HG02884 (cell line): ENCODE measurements at regions not wholly inside any gene's neighbourhood (a gene's known extent, or its start where the extent isn't known, plus 50 kb on each side); places are given as distances from the start of the nearest gene placed in this dataset.

Experiments
- ATAC-seq: cut with Tn5 transposase; IDR thresholded peaks from one replicate; pipeline ENCODE4 v1.9.1; 2021; ENCODE audit warnings: mild to moderate bottlenecking, moderate library complexity; ENCODE audit not compliant: unreplicated experiment

GRCh38 chr4:173858471-173858870, 328.4 kb upstream of the HAND2 start:
- no peak for ATAC-seq

DNA sequence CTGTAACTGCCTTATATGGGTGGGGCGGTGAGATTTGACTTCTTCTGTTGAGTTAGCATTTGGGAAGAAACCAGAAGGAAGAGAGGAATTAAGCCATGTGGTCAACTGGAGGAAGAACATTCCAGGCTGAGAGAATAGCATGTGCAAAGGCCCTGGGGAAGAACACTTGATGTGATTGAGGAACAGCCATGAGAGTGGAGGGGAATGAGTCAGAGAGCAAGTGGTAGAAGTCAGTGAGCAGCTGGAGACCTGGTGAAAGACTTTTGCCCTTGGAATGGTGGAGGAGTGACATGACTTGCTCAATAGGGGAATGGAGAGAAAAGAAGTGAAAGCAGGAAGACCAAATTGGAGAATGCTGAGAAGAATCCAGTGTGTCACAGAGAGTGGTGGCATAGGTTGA, 327.8 kb upstream of the HAND2 start:
- no peak for ATAC-seq

- no peak for ATAC-seq
Measured at GRCh38 chr4:173855015-173855414, 325.0 kb upstream of the HAND2 start.

DNA sequence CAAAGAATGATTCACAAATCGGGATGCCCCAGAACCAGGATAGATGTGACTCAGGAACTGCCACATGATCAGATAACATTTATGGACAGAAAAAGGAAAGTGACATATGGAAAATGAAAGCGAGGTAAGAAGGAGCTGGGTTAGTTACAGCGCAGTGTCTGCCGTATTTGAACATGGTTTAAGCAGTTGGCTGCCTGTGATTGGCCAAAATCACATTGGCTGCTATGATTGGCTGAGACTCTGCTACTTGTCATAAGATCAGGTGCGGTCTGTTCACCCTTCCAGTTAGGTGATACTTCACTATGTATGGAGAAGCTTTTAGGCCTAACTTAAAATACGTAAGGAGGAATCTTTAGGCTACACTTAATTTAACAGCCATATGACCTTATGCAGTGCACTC, 322.7 kb upstream of the HAND2 start:
- ATAC-seq, result no peak

GRCh38 chr4:173845580-173845979, 315.6 kb upstream of the HAND2 start:
- ATAC-seq, result no peak

GRCh38 chr4:173839865-173840264, 309.8 kb upstream of the HAND2 start:
- ATAC-seq, result no peak

DNA sequence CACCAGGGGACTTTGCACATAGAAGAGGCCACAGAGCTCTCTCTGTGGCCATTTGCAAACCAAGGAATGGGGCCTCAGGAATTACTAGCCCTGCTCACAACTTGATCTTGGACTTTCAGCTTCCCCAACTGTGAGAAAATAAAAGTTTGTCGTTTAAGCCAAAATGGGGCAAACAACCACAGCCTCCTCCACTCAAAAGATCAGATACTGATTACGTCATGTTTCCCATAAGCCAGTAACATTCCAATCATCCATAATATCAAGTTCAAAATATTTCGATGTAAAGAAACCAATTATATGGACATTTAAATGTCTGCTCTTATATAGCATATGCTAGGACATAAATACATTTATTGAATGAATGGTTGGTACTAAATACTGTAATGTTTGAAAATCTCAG, 307.5 kb upstream of the HAND2 start:
- no peak for ATAC-seq

DNA sequence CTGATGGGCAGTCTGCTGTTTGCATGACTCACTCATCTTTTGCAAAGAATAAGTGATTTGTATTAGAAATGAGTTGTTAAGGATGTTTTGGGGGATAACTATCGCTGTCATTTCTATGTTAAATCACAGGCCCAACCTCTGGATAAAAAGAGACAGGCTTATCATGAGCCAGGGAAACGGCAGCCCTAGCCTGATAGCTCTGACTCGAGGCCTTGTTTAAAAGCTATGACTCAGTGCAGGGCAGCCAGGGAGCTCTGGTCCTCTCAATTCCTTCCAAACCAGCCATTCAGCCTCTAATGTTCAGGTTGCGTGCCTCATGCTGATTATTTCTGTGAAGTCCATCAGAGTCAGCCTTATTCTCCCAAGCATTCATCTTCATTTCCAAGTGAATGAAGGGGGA, 305.9 kb upstream of the HAND2 start:
- no peak for ATAC-seq

DNA sequence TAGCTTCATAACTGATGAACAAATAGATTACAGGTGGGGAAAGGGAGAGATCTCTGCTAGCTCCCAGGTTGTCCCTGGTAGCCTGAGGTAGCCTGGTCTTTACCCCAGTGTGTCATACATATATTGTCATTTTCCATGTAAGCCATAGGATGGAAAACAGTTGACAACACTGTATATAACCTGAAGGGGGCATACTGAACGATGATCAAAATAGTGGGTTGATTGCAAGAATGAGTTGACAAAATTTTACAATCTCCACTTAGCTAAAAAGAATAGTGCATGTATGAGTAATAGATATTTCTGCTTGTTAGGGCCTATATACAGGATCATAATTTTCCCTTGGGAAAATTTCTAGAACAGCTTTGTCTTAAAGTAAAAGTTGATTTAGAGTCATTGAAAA, 304.1 kb upstream of the HAND2 start:
- ATAC-seq, result no peak

DNA sequence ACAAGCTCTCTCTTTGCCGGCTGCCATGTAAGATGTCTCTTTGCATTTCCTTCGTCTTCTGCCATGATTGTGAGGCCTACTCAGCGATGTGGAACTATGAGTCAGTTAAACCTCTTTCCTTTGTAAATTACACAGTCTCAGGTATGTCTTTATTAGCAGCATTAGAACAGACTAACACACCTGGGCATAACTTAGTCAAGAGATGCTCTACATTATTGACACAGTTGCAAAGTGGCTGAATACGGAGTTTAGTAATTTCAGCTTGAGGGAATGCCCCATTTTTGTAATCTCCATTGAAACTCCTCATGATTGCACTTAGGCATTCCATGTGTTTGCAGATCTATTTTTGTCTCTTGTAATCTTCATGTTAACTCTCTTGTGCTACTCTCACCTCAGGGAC, 299.5 kb upstream of the HAND2 start:
- no peak for ATAC-seq

- ATAC-seq, result no peak
Measured at GRCh38 chr4:173827707-173828106, 297.7 kb upstream of the HAND2 start.

DNA sequence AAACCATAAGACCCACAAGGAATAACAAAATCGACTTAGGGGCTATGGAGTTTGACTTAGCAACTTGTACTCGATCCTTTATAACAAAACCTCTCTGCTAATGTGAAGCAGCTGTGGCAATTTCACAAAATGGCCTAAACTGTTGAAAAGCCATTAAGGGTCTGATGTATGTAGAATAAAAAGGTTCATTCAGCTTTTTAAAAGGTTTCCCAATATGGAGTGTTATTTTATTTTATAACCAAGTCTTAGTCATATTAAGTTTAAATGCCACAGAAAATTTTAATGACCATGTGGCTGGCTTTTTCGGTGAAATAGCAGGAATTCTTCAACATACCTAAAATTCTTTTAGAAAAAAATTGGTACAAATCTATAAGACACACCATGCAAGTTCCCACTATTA, 291.8 kb upstream of the HAND2 start:
- no peak for ATAC-seq

DNA sequence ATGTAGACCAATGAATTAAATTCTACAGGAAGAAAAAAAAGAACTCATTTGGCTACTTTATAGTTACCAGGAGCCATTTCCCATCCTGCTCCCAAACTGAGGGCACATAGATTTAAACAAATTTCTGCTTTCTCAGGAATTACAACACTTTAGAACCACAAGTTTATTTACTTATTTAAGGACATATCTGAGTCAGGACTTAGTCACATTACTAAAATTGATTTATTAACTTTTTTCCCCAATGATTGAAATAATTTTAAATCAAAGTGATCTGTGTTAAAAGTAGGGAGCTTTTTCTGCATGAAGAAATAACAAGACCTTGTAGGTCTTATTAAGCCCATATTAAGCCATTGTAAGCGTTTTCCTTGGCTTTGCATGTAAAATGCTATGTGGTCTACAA, 291.0 kb upstream of the HAND2 start:
- no peak for ATAC-seq

DNA sequence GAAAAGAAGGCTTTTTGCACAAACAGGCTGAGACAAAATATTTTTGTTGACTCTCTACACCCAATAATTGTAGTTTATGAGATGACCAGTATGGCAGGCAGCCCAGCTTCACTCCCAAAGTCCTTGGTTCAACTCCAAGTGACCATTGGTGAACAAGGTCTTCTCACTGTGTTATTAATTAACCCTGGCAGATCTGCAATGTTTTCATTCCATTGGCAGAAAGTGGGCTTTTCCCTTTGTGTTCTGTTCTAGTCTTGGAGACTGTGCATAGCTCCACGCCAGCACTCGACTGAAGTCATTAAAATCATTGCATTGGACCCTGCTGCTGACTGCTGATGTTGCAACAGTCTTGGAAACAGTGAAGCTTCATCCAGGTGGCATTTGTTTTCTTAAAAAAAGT, 277.3 kb upstream of the HAND2 start:
- no peak for ATAC-seq

DNA sequence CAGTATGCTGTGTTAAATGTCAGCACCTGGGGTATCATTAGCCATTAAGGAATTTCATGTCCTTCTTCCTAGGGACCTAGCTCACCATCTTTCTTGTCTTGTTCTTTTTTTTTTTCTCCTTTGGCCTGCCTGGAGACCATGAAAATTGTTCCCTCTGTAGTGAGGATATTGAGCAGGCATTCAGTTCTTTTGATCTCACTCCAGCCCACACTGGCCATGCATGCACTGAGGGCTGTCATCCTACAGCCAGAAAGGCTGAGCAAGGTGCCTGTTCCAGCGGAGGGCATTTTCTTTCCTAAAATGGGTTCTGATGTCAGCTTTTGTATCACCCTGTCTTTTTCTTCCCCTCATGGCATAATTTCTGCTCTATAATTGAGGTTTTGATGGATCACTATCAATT, 275.9 kb upstream of the HAND2 start:
- no peak for ATAC-seq

DNA sequence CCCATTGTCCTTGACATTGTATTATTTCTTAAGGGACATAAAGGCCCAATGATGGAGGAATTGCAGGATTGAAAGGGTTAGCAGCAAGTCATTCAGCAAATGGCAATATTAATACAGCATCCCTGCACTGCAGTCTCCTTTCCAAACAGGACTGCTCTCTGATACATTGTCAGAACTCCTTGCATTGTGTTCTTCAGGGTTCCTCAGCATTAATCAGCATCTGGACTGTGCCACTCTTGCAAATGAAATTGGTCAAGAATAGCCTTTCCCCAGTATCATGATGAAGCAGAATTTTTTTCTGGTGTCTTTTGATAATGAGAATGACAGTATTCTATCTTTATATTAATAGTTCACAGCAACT, 272.6 kb upstream of the HAND2 start:
- ATAC-seq, result no peak

GRCh38 chr4:173801876-173802661, 272.0 kb upstream of the HAND2 start:
- no peak for ATAC-seq

DNA sequence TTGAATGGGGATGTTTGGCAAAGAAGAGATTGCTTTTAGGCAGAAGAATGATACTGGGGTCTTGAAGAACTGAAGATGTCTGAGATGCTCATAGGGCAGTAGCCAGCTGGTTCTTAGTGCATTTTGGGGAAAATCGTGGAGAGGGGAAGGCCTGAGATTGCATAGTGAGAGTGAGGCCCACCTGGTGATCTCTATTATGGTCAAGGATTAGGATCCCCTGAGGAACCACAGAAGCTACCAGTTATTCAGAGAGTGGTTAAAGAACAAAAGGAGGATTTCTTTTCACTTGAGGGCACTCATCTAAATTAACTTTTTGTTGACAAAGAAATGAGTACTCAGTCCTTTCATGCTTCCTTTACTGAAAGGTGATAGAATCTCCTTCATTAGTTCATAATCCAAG, 271.3 kb upstream of the HAND2 start:
- no peak for ATAC-seq

DNA sequence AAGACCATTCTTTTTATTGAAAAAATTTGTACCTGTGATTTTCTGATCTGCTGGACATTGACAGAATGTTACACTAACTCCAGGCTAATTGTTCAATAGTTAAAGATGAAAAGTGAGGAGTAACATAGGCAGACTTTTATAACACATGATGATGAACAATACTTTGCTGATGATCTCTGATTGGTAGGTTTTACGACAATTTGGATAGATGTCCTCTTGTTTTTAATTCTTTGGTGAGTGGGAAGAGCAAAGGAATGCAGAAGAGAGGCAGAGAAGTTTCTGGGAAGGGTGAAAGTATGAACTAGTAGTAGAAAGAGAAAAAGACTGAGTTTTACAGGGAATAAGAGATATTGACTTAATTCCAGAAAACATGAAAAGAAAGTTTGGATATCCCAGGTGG, 267.3 kb upstream of the HAND2 start:
- ATAC-seq, result no peak

GRCh38 chr4:173794662-173795061, 264.6 kb upstream of the HAND2 start:
- ATAC-seq, result no peak

DNA sequence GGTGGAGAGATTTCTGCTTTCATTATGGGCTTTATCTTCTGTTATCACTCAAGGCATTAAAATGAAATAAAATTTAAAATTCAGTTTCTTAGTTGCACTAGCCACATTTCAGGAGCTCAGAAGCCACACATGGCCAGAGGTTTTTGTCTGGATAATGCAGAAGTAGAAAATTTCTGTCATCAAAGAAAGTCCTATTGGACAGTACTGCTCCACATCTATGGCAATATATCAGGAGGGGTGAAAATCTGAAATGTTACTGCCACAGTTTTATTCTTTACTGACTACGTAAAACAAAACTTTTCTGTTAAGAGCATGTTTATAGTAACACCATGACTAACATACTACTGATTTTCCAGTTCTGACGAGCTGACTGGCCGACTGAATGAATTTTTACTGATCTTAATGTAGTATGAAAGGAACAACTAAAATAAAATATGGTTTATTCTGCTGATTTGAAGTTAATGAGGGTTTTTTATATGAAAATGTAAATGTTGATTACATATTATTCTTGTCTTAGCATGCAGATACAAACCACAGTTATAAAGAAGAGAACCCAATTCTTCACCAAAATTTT, 264.0 kb upstream of the HAND2 start:
- no peak for ATAC-seq

DNA sequence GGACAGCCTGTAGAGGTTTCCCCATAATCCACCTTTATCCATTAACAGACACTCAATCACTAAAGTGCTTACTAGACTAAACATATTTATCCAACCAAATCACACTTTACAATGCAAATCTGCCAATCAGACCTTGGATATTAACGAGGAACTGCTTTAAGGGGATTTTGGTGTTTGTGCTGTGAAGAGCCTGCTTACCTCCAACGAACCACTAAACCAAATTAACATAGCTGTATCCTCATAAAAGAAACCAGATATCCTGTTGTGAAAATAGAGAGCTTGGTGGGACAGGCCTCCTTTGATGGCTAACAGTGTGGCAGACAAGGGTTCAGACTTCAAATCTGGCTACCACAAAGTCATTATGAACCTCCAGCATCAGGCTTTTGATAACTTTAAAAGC, 252.6 kb upstream of the HAND2 start:
- ATAC-seq, result no peak

GRCh38 chr4:173777921-173778320, 247.9 kb upstream of the HAND2 start:
- no peak for ATAC-seq
